ENCODE measurements at regions not wholly inside any gene's neighbourhood (a gene's known extent, or its start where the extent isn't known, plus 50 kb on each side); places are given as distances from the start of the nearest gene placed in this dataset.

GRCh38 chr9:75811692-75812091, 78.8 kb upstream of the PCSK5 start:
- ATAC-seq (no peak), DNase-seq (ENCODE audit: low read depth, low spot score) (no peak)
- TF ChIP-seq, protein P1, sequence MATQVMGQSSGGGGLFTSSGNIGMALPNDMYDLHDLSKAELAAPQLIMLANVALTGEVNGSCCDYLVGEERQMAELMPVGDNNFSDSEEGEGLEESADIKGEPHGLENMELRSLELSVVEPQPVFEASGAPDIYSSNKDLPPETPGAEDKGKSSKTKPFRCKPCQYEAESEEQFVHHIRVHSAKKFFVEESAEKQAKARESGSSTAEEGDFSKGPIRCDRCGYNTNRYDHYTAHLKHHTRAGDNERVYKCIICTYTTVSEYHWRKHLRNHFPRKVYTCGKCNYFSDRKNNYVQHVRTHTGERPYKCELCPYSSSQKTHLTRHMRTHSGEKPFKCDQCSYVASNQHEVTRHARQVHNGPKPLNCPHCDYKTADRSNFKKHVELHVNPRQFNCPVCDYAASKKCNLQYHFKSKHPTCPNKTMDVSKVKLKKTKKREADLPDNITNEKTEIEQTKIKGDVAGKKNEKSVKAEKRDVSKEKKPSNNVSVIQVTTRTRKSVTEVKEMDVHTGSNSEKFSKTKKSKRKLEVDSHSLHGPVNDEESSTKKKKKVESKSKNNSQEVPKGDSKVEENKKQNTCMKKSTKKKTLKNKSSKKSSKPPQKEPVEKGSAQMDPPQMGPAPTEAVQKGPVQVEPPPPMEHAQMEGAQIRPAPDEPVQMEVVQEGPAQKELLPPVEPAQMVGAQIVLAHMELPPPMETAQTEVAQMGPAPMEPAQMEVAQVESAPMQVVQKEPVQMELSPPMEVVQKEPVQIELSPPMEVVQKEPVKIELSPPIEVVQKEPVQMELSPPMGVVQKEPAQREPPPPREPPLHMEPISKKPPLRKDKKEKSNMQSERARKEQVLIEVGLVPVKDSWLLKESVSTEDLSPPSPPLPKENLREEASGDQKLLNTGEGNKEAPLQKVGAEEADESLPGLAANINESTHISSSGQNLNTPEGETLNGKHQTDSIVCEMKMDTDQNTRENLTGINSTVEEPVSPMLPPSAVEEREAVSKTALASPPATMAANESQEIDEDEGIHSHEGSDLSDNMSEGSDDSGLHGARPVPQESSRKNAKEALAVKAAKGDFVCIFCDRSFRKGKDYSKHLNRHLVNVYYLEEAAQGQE (IDR thresholded peaks at IDR 0.05; ENCODE audit: insufficient read depth in 1 of 2, low read depth in 2 of 2, low read length in 1 of 2) = no peak
- ChIA-PET CTCF (no interaction called here), POLR2A (no interaction called here)
- intact Hi-C loops (cut with micrococcal nuclease; ENCODE audit: unreplicated experiment) (no loop called here), in situ Hi-C loops (cut with HindIII; ENCODE audit: low pct_unique_long_range_greater_than_20kb, low sequenced_read_pairs) (no loop called here)
- H3K4me3 ChIP-seq (ENCODE audit: low read depth in 2 of 2, low read length in 2 of 2) = no peak overlapping the region
- H3K27me3 ChIP-seq (ENCODE audit: control insufficient read depth, insufficient read depth, low read length) = no peaks in the 10 kb centered on the region
- no peak overlapping the region for H3K27ac ChIP-seq (ENCODE audit: low read length)
- BruUV-seq (replicated peaks) = no TSS peak
- H3K4me1 ChIP-seq (ENCODE audit: control insufficient read depth, insufficient read depth, low read length) = no peaks in the 10 kb centered on the region
- H3K36me3 ChIP-seq (ENCODE audit: control insufficient read depth, insufficient read depth, low read length) = no peaks in the 10 kb centered on the region
- 0 out of 2 replicates have a peak, but pooled peaks cover 2% of the 10 kb centered on the region for H3K9me3 ChIP-seq (ENCODE audit: control insufficient read depth, insufficient read depth, low read depth, low read length)

GRCh38 chr9:75812141-75812540, 78.3 kb upstream of the PCSK5 start:
- TF ChIP-seq POLR2AphosphoS5 (IDR thresholded peaks at IDR 0.05; ENCODE audit: low read depth, low read length) (no peak), CTCF (IDR thresholded peaks at IDR 0.05) (no peak), TCF7L2 (IDR thresholded peaks at IDR 0.05; ENCODE audit: low read depth, low read length) (no peak), SIN3A (IDR thresholded peaks at IDR 0.05; ENCODE audit: borderline replicate concordance, insufficient read depth, low read depth, low read length) (no peak)
- TF ChIP-seq, protein P1 (IDR thresholded peaks at IDR 0.05; ENCODE audit: insufficient read depth in 1 of 2, low read depth in 2 of 2, low read length in 1 of 2) = no peak
- DNase-seq (ENCODE audit: low read depth, low spot score) (no peak), ATAC-seq (no peak)
- CTCF ChIA-PET = no interaction called here
- no peak overlapping the region for H3K27ac ChIP-seq (ENCODE audit: low read length)
- no peaks in the 10 kb centered on the region for H3K27me3 ChIP-seq (ENCODE audit: control insufficient read depth, insufficient read depth, low read length)
- intact Hi-C loops (cut with micrococcal nuclease; ENCODE audit: unreplicated experiment) (no loop called here), in situ Hi-C loops (cut with HindIII; ENCODE audit: low pct_unique_long_range_greater_than_20kb, low sequenced_read_pairs) (no loop called here)
- 0 out of 2 replicates have a peak, but pooled peaks cover 2% of the 10 kb centered on the region for H3K9me3 ChIP-seq (ENCODE audit: control insufficient read depth, insufficient read depth, low read depth, low read length)
- no peaks in the 10 kb centered on the region for H3K4me1 ChIP-seq (ENCODE audit: control insufficient read depth, insufficient read depth, low read length)
- no peak overlapping the region for H3K4me3 ChIP-seq (ENCODE audit: low read depth in 2 of 2, low read length in 2 of 2)
- POLR2A ChIA-PET = no interaction called here
- BruUV-seq (replicated peaks) = no TSS peak
- H3K36me3 ChIP-seq (ENCODE audit: control insufficient read depth, insufficient read depth, low read length) = no peaks in the 10 kb centered on the region
